HG03280 (cell line): ENCODE measurements at regions not wholly inside any gene's neighbourhood (a gene's known extent, or its start where the extent isn't known, plus 50 kb on each side); places are given as distances from the start of the nearest gene placed in this dataset.

Source experiments
- ATAC-seq: cut with Tn5 transposase; IDR thresholded peaks from one replicate; pipeline ENCODE4 v1.9.1; 2021; ENCODE audit warnings: mild to moderate bottlenecking, moderate library complexity; ENCODE audit not compliant: unreplicated experiment

DNA sequence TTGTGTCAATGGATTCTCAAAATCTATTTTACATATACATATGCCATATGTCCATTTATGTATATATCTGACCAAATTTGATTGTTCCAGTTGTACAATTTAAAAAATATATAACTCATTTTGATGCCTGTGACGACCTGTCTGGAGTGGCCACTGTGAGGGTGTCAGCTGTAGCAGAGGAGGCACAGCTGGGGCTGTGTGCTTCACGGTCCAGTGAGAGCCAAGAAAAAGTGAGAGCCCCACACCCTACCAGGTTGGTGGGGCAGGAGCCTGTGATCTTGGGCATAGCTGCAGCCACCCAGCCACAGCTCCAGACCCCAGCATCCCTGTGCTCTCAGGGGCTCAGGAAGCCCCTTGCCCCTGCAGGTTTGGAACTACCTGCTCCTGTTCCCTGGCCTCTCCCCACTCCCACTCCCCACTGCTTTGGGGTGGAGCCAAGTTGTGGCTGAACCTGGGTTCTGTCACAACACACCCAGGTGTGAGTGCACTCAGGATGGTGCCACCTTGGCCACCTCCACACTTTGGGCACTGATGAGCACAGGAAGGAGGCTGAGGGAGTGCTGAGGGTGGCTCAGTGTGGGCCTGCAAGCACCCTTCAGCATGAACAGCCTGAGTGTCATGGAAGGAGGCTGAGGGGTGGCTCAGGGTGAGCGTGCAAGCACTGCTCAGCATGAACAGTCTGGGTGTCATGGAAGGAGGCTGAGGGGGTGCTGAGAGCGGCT is 161.1 kb upstream of the ROBO1 start:
- ATAC-seq: no peak

DNA sequence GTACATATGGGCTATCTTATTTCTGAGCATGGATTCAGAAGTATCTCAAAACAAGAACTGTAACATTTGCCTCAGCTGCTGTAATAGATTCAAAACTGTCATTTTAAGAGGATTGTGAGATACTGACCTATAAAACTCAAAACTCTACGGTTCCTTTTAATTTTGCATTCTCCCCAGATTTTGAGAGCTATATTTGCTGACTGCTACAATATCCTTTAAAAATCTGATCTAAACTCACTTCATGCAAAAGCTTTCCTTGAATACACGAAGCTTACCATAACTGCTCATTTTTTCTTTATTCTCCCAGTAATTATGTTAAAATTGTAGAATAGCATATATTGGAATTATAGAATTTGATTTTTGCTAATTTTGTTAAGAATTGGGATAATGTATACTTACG is 158.7 kb upstream of the ROBO1 start:
- ATAC-seq: no peak

DNA sequence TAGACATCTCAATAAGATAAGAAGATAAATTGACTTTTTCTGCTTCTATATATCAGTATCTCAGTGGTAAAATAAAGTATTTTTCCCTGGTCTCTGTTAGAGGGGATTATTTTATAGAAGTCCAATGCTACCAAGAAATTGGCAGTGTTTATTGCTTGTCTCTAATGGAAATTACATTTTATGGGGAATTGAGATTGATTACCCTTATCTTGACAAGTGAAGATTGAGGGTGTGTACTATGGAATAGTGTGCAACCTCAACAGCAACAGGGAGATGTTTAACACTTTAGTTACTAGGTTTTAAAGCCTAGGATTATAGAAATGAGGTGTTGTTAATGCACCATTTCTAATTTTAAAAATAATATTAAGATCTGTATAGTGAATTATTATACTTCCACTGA is 154.8 kb upstream of the ROBO1 start:
- ATAC-seq: no peak

DNA sequence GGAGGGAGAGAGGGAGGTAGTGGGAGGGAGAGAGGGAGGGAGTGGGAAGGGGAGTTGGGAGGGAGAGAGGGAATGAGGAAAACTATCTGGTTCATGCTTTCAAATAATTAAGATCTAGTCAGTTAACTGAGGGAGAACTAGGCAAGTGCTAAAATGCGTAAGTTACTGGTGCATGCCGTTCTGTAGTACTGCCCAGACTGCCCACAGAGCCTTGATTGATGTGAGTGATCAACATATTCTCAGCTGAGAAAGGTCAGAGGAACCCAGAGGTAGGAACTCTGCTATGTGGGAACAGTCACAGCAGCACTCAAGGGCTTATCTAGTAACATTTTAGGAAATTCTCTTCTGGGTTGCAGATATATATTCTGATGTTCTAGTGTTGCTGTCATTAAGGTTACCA is 149.8 kb upstream of the ROBO1 start:
- no peak for ATAC-seq

DNA sequence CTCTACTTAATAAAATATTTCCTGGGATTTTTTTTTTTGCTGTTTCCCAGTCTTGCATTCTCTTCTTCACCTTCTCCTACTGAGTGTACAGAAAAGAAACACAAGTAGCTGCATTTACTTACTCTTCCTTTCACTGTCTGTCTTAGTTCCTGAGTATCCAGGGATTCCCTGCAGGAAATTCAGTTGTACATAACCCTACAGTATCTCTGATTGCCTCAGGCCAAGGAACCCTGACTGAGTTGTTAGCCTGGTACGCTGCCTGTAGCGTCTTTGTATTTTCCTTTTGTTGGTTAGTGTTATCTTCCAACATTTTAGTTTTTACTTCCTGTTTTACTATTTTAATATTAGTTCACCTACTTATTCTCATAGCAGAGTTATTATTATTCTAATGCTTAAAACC is 142.5 kb upstream of the ROBO1 start:
- no peak for ATAC-seq

DNA sequence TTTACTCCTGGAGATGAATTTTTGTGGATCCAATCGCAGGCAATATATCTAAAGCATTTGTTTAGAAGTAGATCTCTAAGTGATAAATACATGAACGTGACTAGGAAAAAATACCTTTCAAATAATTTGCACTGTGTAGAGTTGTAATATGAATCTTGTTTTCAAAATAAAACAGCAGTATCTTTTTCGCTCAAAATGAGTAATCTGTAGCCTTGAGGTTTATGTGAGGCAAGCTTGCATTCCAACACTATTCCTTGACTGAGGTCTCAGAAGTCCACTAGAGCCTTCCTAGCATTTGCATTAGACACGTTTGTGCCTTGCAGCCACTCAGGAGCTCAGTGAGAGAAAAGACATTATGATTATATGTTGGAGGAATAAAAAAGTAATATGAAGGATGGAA is 138.3 kb upstream of the ROBO1 start:
- no peak for ATAC-seq

DNA sequence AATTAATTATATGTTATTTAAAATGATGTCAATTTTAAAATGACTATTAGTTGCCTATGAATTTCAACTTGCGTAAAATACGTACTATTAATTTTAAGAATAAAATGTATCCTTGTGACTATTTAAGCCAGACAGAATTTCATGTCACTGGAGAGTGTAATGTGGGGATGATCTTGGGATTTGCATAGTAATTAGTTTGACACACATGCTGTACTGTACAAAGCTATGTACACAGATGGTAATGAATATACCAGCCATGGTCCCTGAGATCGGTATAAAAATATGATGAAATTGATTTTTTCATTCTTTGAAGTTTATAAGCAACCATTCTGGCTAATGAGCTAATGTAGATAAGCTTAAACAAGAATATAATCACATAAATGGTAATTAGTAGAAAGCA is 134.4 kb upstream of the ROBO1 start:
- no peak for ATAC-seq

DNA sequence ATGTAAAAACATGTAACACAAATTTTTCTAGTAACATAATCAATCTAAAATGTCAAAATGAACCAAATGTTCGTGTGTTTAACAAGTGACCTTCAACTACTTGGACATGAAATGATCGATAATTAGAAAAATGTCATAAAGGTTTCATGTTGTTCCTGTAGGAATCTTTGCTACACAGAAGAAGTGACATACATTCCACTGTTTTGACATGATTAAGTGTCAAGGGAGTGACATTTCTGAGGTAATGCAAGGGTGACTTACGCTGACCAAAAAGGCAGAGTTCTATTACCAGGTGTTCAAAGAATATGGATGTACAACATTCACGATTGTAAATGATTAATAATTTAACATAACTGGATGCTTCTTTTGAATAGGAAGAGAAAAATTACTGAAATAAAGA is 131.1 kb upstream of the ROBO1 start:
- no peak for ATAC-seq

DNA sequence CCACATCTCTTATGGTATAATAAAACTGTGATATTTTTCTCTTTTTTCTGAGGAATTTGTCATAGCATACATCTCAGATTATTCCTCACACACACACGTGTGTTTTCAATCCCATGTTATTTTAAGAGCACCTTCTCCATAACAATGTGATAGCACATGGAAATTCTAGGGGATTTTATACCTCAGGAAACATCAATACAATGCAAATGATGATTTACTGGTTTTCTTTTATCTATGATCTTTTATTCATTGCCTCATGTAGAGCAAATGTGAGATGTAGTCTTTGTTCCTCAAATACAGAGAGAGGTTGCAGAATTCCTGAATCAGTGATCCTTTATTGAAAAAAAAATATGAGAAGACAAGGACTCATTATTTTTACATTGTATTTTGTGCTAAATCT is 128.3 kb upstream of the ROBO1 start:
- ATAC-seq: no peak

DNA sequence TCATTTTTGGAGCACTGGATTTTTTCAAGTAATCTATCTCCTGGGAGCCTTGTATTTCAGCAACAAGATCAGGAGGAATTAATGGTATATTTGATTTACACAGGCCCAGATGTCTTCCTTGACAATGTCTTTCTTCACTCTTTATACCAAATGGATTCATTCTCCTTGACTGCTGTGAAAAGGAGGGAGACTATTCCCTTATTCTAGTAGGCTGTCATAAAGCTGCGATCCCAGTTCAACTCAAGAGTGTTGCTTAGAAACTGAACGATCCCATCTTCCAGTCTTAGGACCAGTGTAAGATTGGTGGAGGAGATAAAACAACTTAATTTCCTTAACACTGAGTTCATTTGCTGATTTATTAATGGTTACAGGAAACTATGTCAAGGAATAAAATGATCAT is 119.4 kb upstream of the ROBO1 start:
- no peak for ATAC-seq

DNA sequence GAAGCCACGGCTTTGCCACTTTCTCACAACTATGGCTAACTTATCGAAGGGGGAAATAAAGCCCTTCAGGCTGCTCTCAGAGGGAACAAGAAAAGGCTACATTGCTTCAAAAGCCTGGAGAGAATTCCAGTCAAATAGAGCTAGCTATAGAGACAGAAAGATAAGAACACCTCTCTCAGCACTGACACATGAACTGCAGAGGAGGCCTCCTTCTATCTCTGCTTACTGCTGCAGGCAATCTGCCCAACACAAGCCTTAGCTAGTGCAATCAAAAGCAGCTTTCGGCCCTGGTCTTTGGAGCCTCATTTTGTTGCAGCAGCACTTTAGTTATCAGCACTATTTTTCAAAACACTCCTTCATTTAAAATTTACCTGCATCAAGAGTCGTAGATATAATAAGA is 118.4 kb upstream of the ROBO1 start:
- no peak for ATAC-seq

DNA sequence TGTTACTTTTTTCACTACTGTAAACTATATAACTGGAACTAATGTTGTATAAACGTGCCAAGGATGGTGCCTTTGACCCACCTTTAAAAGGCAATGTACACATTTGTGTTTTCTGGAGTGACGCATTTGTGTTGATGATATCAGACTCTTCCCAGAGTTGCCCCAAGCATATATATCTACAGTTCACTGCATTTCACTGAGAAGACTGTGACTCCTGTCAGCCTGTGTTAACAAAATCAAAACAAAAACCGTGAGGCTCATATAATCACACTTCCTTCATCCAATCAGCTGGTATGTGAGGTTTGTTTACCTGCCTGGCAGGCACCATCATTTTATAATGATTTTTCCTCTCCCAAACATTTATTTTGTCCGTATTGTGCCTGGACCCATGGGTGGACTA is 117.6 kb upstream of the ROBO1 start:
- no peak for ATAC-seq

DNA sequence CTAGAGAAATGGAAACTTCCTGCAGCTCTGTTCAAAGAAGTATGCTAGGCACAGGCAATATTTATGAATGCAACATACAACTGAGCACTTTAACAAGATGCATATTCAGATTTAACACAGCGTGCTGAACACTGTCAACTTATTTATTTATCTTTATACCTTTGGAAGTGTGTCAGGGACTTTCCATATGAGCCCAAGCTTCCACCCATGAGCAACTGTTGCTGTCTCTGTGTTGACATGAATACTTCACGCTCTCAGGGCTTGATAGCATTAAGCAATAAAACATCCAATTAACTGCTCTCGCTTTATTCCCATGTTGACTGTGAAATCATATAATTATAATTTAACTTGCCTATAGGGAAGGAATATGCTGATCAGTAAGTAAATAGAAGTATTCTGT is 116.6 kb upstream of the ROBO1 start:
- no peak for ATAC-seq

DNA sequence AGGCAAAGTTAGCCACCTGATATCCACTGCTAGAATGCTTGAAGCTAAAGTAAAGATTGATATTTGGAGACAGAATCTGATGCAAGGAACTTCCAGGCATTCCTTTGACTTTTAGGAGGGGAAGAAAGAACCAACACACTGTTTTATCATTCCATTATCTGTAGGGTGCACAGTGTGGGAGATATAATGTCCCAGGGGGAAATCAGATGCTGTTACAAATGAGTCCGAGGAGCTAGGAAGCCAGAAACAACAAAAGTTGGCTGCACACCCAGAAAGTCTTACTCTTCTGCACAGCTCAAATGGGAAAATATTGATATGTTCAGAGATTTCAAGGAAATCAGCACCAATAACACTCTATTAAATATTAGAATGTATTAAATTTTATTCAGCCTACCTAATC is 113.6 kb upstream of the ROBO1 start:
- ATAC-seq: no peak

DNA sequence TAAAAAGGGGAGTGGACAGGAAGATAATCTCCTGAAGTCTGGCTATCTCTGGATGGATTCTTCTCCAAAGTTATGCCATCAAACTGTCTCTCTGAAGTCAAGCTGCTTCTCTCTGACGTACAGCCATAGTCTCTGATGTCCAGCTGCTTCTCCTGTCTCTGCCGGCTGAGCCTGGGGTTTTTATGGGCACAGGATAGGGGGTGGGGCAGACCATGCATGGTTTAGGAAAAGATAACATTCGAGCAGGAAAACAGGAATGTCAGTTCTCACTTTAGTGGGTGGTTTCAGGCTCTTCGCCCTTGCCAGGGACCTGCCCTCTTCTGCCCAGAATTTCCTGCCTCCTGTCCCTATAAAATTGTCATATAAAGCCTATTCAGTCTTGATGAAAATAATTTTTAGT is 110.9 kb upstream of the ROBO1 start:
- no peak for ATAC-seq

DNA sequence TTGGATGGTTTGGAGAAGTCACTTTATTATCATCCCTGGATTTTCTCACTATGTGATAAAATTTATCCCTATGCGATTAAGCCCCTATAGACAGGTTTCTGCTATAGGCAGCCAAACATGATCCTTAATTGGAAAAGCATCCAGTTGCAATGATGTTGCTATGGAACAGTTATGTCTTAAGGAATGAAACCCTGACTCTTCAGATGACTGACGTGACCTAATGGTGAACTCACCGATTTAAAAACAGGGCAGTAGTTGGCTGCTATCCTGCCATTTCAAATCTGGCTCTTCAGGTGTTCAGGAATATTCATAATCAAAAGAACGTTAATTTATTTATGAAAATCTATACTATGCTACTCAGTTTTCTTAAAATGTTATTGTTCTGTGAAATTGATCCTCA is 106.8 kb upstream of the ROBO1 start:
- no peak for ATAC-seq

DNA sequence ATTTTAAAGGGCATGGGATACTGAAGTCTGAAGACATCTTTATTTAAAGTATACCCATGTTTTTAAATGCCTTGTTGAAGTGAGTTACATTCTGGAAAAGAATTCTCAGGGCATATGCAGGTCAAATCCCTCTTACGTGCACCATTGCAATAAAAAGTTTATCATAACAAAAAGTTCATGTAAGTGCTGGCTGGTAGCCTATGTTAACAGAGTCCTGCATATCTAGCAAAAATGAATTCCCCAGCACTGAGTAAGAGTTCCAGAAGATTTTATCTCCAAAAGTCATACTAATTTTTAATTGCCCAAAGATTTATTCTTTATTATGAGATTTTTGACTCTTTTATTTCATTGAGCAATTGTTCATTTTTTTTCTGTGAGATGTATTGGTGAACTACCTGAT is 104.7 kb upstream of the ROBO1 start:
- no peak for ATAC-seq

DNA sequence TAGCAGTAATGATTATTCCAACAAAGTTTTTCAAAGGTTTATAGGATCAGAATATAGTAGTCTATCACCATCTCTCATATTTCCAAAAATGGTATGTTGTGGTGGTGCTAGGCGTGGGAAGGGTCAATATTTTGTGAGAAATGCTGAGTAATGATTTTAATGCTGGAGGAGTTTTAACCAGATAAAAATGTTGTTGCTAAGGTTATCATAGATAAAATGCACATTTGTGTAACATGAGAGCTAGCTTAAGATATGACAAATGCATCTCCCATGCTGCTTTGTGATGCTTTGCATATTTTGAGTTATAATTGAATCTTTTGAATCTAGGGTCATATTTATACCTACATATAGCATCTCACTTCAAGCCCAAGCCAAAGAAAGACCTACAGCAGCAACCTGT is 103.9 kb upstream of the ROBO1 start:
- no peak for ATAC-seq

DNA sequence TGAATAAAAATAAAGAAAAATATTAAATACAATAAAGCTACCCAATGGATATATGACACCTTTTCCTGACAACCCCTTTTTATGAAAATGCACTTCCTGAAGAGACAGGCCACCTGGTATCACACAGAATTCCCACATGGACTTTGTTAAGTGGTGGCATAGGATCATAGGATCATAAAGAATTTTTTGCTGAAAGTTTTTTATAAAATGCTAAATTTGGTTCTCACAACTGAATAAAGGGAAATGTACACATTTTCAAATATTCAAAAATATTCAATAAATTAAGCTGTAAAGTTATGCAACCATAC is 102.5 kb upstream of the ROBO1 start:
- no peak for ATAC-seq

DNA sequence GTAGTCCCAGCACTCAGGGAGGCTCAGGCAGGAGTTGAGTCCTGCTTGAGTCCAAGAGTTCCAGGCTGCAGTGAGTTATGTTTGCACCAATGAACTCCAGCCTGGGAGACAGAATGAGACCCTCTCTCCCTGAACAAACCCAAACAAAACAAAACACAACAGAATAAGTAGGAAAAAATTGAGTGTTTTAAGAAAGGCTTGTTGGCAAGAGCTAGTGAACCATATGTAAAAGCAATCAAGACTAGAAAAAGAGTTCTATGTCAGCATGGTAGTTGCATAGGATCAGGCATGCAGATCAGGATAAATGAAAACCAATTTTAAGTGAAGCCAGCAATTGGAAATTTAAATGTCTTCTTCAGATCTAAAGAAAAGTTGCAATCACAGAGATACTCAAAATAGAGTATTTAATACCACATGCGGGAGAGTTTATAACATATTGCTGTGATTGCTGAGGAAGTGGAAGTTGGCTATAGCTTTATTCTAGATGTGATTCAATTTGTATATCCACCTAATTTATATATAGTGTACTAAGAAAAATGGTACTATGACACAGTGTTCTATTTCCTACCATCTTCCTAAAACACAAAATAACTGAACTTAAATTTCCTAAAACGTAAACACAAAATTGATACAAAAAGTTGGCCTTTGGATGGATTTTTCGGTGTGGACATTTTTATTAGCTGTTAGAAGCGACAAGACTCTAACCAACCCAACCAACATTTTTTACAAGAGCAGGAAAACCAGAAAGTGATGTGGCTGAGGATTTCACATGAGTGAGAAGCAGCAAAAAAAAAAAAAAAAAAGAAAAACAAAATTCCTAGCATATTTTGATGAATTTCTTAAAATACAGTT is 101.9 kb upstream of the ROBO1 start:
- ATAC-seq: no peak

DNA sequence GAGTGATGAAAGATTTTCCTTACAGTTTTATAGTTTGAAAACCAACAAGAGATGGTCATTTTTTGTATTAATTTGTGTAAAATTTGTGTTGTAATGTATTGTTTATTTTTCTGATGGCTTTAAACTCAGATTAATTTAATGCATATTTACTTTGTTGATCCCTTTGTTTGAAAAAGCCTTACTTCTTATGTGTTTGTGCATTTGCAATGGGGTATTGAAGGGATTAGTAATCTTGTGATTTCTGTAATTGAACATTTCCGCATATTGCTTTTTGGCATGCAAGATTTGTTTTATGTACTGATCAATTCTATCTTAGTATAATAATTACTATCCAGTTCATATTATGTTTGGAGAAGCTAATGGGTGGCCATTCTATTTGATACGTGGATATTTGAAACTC is 98.4 kb upstream of the ROBO1 start:
- no peak for ATAC-seq

DNA sequence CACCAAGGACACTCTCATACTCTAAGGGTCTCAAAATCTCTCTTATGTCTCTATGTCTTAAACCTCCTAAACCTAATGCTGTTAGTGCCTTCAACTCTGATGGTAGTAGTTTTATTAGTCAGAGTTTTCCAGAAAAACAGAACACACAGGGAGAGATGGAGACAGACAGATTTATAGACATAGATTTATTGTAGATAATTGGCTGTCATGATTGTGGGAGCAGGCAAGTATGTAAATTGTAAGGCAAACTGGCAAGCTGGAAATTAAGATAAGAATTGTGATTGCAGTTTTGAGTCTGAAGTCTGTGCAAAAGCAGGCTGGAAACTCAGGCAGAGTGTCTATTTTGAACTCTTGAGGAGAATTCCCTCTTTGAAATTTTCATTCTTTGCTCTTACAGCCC is 96.3 kb upstream of the ROBO1 start:
- ATAC-seq: no peak

DNA sequence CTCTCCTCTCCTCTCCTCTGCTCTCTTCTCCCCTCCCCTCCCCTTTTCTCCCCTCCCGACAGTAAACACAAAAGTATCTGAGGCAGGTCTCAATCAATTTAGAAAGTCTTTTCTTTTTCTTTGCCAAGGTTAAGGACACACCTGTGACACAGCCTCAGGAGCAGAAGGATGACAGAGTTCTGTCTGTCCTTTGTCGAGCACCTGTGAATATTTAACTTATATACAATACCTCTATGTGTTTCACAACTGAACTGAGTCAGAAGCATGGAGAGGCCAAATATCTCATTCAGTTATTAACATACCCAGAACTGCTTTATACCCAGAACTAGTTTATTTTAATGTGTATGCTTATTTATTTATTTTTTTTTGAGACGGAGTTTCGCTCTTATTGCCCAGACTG is 81.1 kb upstream of the ROBO1 start:
- no peak for ATAC-seq
